GM18507 (cell line): ENCODE measurements at regions not wholly inside any gene's neighbourhood (a gene's known extent, or its start where the extent isn't known, plus 50 kb on each side); places are given as distances from the start of the nearest gene placed in this dataset.

ENCODE experiments used
- DNase-seq: peaks from one replicate; pipeline ENCODE4 v3.0.0; 2011; ENCODE audit warnings: low read depth; ENCODE audit not compliant: insufficient read length; ENCODE audit errors: extremely low spot score
- FAIRE-seq: peaks from 2 replicates; lab custom pipeline; 2011; peaks lifted over from hg19 to GRCh38; lab: Jason Lieb, UNC

DNA sequence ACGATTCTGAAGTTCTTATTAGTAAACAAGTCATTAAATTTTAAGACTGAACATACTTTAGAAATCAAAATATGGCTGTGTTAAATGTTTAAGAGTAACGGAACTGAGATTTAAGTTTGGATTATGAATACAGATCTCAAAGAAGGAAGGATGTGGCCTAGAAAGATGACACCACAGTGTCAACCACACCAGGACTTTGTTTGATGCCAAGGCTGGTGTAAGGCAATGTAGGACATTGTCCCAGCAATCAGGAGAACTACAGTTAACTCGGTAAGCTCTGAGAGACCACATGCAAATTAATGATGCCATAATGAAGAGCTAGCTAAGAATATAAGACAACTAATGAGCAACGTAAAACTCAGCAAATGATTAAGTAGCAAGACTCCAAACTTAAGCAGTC is 932.9 kb downstream of the ADGRL2 start:
- DNase-seq: no peak
- no peak for FAIRE-seq

DNA sequence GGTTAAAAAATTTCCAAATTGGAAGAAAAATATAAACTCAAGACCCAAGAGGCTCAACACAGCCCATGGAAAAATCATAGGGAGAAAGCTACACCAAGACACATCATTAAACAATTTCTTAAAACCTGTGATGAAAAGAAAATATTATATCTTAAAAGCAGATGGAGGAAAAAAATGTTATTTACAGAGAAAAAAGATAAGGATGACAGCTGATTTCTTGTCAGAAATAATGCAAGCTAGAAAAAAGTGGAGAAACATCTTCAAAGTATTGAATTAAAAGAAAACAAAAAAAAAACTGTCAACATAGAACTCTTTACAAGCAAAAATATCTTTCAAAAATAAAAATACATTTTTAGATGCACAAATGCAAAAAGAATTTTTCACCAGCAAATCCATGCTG is 930.5 kb downstream of the ADGRL2 start:
- FAIRE-seq: no peak
- no peak for DNase-seq

DNA sequence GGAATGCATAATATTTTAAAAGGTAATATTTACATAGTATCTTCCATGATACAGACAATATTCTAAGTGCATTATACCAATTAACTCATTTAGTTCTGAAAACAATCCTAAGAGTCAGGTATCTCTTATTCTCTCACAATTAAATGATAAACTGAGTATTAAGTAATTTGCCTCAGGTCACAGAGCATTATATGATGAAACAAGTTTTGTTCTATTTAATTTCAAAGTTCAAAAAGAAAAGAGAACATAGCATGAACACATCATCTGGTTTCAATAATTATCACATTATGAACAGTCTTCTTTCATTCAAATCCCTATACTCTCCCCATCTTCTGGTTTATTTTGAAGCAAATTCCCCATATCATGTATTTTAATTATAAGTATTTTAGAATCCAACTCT is 927.5 kb downstream of the ADGRL2 start:
- DNase-seq (no peak), FAIRE-seq (no peak)

DNA sequence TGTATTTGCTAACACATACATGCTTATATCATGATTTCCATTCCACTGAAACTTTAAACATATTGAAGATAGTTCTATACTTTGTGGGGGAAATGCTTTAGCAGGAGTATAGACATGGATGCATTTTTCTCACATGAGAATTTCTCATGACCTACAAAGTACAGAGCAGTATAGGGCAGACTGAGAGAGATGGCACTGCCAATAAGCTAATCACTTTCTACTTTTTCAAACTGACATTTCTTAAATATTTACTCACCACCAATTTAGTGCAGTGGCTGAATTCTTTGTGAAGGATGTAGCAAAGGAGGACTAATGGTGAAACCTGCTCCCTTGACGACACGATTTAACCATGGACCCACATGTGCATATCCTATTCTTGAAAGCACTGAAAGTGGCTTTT is 923.5 kb downstream of the ADGRL2 start:
- DNase-seq (no peak), FAIRE-seq (no peak)

DNA sequence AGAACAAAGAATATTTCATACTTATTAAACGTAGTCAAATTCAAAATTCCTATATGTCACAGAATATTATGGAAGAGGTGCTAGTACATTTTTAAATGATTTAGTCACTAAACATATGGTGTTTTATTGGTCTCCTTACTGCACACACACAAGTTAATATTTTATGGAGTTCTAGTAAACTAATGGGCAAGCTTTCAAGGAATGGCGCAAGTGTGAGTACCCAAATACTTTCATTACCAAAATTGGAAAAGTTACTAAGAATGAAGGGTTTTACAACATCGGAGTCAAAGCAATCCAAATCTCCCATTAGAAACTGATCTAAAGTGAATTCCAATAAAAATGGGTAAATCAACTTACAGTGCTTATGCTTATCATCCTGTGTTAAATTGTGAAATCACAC is 921.9 kb downstream of the ADGRL2 start:
- no peak for DNase-seq
- no peak for FAIRE-seq

- no peak for FAIRE-seq
Measured at GRCh38 chr1:82721702-82722101, 921.0 kb downstream of the ADGRL2 start.

DNA sequence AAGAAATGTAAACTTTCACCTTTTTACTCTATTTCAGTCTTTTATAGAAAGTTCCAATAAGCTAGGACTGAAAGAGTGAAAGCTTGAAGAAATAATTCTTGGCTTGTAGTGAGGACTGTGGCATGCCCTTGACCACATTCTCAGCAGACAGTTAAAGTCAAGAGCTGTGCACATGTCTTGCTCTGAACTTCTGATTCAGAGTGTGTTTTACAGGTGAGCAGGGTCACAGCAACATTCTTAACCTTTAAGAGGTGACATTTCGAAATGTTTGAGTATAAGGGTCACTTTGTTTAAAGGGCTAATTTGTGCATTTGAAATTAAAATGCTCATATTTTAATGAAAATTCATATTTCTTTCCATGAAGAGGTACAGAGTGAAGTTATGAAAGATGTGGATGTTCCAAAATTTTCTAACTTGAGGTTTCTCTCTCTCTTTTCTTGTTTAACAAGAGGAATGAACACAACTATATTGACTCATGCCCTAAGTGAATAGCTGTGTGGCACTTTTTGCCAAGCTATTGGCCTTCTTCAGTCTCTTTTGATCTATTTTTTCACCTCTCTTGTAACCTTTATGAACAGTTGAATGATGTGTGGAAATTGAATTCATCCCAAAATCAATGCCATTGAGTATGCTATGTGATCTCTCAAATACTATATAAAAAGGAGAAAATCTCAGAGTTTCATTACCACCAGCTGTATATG is 918.1 kb downstream of the ADGRL2 start:
- no peak for FAIRE-seq
- no peak for DNase-seq

More at GRCh38 chr1:82721702-82722101, 921.0 kb downstream of the ADGRL2 start:
- no peak for DNase-seq

DNA sequence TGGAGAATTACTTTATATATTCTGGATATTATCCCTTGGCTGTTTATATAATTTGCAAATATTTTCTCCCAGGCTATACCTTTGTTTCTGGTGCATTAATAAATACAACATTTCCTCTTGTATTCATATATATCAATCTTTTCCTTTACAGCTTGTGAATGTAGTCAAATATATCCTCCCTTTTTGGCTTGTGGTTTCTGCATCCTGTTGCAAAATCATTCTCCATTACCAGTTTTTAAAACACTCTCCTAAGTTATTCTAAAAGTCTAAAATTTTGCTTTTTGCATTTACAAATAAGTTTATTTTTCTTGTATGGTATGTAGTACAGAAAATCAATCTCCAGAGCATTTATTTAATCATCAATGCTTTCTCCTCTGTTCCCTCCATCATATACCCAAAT is 909.4 kb downstream of the ADGRL2 start:
- no peak for DNase-seq
- FAIRE-seq: no peak

DNA sequence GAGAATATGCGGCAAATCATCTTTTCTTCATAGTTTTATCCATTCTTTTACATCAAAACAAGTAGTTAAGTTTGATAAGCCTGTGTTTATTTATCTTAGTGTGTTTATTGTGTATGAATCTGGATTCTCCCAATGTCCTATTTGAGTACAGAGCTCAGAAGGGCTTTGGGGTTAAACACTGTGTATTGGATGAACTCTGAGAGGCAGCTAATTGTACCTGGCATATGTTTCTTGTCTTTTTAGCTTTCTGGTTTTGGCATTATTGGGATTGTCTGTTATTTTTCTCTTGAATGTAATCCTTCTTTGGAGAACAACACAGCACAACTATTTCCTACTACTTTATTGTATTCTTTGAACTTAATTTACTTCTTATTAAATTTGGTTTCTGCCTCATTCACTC is 906.9 kb downstream of the ADGRL2 start:
- DNase-seq (no peak), FAIRE-seq (no peak)

GRCh38 chr1:82706741-82707140 is 906.0 kb downstream of the ADGRL2 start:
- DNase-seq (no peak), FAIRE-seq (no peak)

DNA sequence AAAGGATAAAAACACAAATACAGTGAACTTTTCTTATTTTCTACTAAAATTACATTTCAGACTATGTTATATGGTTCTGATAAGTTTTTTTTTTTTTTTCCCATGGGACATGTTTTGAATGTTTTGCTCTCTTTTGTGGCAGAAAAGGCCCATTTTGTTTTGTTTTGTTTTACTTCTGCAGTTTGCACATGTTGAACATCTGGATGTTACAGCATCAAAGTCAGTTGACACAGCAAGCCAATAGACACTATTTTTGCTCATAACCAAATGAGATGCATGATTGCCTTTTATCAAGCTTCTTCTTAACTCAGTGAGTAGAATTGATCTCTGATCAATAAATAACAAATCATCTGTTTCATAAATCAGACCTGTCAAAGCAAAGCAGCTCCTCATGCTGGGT is 904.2 kb downstream of the ADGRL2 start:
- FAIRE-seq (no peak), DNase-seq (no peak)

DNA sequence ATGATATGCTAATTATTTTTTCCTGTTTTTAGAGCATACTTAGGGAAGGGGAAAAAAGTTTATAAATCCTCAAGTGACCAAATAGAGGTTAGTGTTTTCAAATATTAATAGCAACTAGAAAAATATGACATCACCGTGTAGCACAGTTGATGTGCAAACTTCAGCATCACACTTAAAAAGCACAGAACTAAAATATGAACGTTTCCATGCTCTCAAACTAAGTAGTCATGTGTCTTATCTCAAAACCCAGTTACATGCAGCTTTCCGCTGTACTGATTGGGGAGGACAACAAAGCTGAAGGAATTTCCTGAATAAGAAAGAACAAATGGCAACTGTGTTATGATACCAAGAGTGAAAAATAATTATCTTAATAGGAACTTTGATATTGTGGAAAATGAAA is 903.7 kb downstream of the ADGRL2 start:
- DNase-seq: no peak
- FAIRE-seq: no peak

- DNase-seq (no peak), FAIRE-seq (no peak)
Measured at GRCh38 chr1:82703951-82704350, 903.2 kb downstream of the ADGRL2 start.

DNA sequence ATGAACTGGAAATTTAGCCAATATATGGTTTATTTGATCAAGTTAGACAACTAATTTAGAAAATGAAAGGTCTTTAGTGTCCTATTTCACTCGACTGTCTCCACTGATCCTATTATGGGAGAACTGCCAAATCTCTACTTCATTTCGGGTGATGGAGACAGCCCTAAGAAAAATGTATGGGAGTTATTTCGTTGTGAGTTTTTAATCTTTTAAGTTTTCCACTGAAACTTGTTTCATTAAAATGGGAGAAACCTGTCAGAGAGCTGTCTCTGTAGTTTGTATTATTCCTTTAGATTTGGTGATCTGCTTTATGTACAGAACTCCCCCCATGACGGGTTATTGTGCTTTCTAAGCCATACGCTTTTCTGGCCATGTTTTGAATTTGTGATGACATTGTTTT is 899.7 kb downstream of the ADGRL2 start:
- no peak for DNase-seq
- no peak for FAIRE-seq

DNA sequence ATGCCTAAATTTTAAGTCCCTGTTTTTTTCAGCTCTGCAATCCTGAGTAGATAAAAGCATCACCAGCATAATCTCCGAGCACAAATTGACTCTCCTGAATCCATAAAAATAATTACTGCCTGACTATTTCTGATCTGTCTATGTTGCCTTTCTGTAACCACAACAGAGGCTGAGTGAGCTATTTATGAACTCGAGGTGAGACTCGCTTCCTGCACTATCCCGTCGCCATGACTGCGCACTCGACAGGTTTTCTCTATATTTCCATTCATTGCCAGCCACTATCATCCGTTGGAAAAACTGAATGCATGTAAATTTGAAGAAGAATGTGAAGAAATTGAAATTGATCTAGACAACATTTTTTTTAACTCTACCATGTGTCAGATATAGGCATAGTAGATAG is 897.2 kb downstream of the ADGRL2 start:
- FAIRE-seq: no peak
- no peak for DNase-seq

DNA sequence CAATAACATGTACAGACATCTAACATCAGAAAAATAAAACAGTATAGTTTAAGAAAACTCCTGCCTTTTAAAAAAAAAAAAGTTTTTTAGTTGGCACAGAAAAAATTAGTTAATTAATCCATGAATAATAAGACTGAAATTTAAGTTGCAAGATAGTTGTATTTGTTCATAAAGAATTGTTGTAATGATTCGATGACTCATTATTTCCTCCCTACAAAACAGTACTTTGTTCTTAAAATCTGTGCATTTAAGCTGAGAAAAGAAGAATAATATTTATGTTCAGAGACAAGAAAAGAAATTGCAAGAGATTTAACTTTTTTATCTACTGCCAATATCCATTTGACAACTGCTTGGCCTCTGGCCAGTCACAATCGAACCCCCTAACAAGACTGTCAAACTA is 894.7 kb downstream of the ADGRL2 start:
- DNase-seq (no peak), FAIRE-seq (no peak)

DNA sequence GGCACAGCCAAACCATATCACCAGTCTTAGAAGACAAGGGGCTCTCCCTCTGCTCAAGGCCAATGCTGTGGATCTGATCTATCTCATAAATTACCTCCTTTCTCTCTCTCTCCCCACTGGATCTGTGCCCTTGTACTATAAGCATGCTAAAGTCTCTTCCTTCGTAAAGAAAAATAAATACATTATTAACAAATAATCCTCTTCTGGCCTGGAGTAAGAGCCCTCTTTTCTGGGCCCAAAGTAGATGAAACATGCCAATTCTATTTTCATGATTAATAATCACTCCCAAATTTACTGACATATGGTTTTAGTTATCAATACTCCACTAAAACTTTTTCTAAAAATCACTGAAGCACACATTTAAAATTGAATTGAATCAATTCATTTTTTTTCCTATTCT is 889.7 kb downstream of the ADGRL2 start:
- no peak for DNase-seq
- FAIRE-seq: no peak

- DNase-seq: no peak
- FAIRE-seq: no peak
Measured at GRCh38 chr1:82689217-82689616, 888.5 kb downstream of the ADGRL2 start.

DNA sequence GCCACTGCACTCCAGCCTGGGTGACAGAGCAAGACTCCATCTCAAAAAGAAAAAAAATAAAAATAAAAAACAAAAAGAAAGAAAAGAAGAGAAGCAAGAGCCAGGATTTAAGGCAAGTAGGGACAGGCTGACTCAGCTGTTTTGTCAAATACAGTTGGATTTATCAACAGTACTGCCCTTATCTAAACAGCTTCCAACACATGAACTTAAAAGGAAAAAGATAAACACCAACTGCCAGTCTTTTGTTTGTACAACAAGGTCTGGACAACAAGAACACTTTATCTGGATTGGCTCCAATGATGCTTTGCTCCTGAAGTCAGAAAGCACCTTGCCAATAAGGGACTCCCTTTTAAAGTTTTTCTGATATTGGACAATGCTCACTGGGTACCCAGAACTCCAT is 886.0 kb downstream of the ADGRL2 start:
- DNase-seq: no peak
- no peak for FAIRE-seq

GRCh38 chr1:82646888-82647287 is 846.2 kb downstream of the ADGRL2 start:
- DNase-seq: no peak
- no peak for FAIRE-seq

DNA sequence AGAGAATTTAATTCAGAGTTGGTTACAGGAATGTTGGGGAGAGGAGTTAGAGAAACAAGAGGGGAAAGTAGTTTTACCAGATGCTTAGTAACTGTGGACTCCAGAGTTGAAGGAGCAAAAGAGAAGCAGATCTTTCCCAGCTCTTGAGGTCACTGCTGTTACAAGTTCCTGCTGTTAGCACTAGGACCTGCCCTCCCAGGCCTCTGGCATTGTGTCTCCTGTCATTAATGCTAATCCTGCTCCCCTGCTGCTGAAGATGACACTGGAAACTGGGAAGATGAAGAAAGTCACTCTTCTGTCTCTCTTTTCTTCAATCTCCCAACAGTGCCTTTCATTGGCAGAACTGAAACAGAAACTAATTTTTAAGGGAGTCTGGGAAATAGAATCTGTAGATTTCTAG is 845.6 kb downstream of the ADGRL2 start:
- no peak for DNase-seq
- no peak for FAIRE-seq
